ENCODE measurements at regions not wholly inside any gene's neighbourhood (a gene's known extent, or its start where the extent isn't known, plus 50 kb on each side); places are given as distances from the start of the nearest gene placed in this dataset.

- DNase-seq = no peak
These were observed 1534.6 kb upstream of the MIR17HG start for GRCh38 chr13:89812856-89813255.

- no peak for DNase-seq
These were observed 1531.1 kb upstream of the MIR17HG start for GRCh38 chr13:89816404-89816803.

- no peak for DNase-seq
These were observed 1525.0 kb upstream of the MIR17HG start for GRCh38 chr13:89822467-89822866.

GRCh38 chr13:89827552-89827951, 1519.9 kb upstream of the MIR17HG start:
- peak in 2 of 3 donors; percentile 3 to 14 for DNase-seq

DNA sequence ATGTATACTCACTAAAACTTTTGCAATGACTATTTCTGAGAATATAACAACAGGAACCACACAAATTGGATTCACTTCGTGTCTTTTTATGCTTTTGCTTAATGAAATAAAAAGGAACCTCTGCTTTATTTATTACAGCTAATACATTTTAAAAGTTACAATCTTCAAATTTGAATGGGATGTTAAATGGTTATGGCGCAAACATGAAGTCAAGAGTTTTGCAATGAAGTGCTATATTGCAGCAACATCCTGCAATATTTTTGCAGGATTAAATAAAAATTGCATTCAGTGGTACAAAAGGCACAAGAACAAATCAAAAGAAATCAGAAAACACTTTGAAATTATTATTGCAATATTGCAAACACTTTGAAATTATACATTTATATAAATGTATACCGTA, 1519.0 kb upstream of the MIR17HG start:
- DNase-seq = no peak

GRCh38 chr13:89831157-89831556, 1516.3 kb upstream of the MIR17HG start:
- no peak for DNase-seq

DNA sequence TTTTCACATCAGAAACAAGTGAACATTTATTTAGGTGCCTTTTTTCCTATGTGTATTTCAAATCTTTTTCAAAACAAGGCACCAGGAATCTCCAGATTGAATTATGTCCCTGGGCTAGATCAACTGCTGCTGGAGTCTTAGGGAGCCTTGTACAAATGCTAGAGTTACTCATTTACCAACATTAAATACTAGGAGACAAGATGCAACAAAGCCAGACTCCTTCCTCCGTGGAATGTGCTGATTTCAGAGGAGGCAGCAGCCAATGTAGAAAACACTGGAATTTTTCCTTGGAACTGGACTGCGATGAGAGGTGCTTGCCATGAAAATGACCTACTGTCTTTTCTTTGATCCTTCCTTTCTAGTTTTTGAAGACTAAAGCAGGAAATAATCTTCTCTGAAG, 1514.7 kb upstream of the MIR17HG start:
- peak in 2 of 3 donors; percentile 7 to 9 for DNase-seq

DNA sequence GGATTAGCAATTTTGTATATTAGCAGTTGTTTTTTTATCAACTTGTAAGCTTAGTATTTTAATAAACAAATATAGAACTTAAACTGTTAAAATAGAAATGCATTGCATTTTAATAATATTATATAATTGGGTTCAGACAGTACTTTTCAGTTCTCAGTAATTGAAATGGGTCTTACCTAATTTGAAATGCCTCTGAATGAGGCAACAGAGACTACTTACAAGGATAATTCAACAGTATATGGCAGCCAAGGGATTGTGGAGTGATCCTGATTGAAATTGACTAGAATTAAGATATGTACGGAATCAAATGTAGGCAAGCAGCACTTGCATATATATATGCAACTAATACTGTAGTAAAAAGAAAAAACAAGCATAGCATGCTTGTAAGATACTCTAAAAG, 1503.9 kb upstream of the MIR17HG start:
- DNase-seq = no peak

DNA sequence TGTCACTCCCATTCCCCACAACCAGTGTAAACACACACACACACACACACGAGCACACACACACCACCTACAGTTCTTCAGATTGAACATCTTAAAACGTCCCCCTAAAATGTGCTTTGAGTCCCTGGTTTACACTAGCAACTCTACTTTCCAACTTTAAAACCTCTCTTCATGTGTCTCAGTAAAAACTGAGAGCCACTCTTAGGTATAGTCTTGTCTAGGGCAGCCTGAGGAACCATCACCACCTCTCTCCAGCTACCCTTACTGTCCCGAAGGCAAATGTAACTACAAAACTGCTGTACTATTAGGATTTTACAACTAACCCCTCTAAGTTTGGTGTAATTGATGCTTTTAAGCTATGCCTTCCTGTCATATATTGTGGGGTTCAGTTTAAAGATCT, 1501.6 kb upstream of the MIR17HG start:
- DNase-seq = no peak

DNA sequence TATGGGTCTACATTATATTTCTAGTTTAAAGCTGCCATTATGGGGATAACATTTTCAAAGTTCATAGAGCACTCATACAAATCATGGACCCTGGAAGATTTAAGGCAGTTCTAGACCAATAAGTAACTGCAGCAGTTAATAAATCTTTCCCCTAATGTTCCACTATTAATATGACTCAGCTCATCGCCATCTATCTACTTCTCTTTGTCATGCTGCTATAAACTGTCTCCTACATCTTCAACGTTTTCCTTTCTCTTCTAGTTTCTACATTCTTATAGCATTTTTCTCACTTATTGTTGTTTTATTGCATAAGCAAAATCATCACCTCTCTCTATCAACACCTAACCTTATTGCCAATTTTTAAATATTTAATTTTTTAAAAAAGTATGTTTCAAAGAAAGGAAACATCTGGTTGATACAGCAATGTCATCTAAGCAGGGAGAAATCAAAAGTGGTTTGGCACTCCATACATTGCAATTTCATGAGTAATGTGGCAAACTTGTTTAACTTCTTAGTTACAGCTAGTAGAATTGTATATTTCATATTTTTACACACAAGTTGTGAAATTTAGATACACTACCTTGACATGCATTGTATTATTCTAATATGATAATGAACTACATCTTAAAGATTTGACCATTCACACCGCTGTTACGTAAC, 1500.4 kb upstream of the MIR17HG start:
- peak in 1 of 3 donors; percentile 3 for DNase-seq

DNA sequence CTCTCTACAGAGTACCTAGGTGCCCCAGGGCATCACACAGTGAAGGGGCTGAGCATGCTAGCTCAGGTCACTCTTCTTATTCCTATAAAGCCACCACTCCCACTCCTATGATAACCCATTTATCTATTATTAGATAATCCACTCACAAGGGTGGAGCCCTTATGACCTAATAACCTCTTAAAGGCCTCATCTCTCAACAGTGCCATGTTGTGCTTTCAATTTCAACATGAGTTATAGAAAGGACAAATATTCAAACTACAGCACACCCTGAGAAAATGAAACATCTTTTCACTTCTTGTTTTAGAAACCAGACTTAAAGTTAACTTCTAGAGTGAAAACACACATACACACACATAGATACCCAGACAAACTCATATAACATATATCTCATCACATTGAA, 1494.9 kb upstream of the MIR17HG start:
- DNase-seq = no peak

GRCh38 chr13:89856512-89856911, 1491.0 kb upstream of the MIR17HG start:
- no peak for DNase-seq

GRCh38 chr13:89857502-89857901, 1490.0 kb upstream of the MIR17HG start:
- no peak for DNase-seq

DNA sequence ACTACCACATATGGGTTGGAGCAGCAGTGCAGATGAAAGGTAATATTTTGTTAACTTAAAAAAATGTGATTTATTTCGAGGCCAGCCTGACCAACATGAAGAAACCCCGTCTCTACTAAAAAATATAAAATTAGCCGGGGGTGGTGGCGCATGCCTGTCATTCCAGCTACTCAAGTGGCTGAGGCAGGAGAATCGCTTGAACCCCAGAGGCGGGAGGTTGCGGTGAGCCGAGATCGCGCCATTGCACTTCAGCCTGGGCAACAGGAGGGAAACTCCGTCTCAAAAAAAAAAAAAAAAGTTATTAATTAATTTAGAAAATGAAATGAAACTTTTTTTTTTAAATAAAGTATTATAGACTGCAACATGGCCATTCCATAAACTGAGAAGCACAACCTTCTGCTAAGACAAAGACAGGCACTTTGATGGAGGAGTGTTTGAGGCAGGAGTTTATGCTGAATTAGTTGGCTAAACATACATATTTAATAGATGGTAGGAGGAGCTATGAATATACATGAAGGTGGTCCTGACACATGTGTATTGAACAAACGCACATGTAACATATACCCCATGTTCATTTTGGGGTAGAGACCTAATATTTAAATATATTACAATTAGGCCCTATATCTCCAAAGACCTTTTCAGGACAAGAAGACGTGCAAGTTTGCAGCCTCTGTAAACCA, 1485.3 kb upstream of the MIR17HG start:
- DNase-seq = no peak

GRCh38 chr13:89862691-89863036, 1484.8 kb upstream of the MIR17HG start:
- no peak for DNase-seq

DNA sequence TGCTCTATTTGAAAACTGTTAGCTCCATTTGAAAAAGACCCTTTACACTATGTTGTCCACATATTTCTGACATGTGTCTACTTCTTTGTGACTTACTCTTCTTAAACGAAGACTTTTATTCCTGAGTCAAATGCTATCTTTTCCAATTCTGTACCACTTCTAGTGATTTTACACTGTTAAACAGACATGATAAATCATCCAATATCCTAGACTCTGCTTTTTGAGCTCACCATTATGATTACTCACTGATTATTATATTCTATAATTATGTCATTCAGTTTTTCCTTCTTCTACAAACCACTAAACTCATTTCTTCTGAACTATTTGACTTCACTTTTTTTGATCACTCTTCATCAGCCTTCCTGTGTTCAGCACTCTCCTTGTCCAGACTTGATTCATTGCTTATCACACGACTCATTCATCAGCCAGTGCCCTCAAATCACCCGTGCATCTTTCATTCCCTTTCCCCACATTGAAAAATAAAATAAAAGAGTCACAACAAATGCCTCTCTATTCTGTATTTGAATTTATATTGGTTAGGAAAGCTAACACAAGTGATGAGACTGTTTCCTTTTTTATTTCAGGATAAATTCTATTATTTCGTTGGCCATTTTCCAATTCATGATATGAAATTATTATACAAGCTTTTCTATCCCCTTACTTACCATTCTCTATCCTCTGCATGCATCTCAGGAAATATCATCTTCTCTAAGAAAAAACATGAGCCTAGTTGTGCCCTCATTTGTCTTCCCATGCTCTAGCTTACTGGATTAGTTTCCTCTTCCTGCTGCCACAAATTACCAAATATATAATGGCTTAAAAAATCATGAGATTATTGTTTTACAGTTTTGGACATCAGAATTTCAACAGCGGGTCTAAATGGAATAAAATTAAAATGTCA, 1482.1 kb upstream of the MIR17HG start:
- DNase-seq = no peak

GRCh38 chr13:89869312-89869711, 1478.2 kb upstream of the MIR17HG start:
- no peak for DNase-seq

DNA sequence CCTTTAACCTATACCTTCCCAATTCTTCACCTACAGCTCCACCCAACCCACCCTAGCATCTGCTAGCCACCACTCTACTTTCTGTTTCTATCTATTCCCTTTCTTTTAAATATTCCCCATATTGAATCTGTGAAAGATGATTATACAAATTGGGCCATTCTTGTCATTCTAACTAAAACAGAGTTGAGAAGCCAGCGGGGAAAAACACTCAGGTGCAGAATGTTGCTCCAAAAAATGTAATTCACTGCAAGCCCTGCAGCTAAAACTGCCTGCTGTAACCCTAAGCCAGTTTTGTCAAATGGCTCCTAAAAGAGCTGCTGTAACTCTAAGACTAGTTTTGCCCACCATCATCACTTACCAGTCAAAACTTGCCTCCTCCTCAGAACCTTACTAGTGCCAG, 1468.6 kb upstream of the MIR17HG start:
- DNase-seq = no peak

GRCh38 chr13:89880201-89880600, 1467.3 kb upstream of the MIR17HG start:
- DNase-seq = no peak

GRCh38 chr13:89883893-89884448, 1463.5 kb upstream of the MIR17HG start:
- no peak for DNase-seq

GRCh38 chr13:89890806-89891205, 1456.7 kb upstream of the MIR17HG start:
- no peak for DNase-seq

GRCh38 chr13:89891416-89891815, 1456.1 kb upstream of the MIR17HG start:
- no peak for DNase-seq

DNA sequence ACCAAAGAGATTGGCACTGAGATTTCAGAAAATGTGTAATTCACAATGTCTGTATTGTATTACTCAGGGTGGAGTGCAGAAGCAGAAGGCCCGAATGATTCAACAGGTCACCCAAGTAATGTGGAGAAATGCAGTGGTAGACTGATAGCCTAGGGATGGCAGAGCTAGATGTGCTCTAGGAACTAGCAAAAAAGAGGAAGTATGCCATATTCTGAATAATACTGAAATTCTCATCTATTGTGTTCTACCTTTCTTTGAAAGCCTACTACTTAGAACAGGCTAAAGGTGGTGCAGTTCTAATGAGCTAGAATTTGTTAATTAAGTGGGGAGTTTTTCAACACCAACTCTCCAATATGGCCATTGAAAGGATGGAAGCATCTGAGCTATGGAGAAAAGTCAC, 1449.8 kb upstream of the MIR17HG start:
- DNase-seq = no peak
